ENCODE measurements at regions not wholly inside any gene's neighbourhood (a gene's known extent, or its start where the extent isn't known, plus 50 kb on each side); places are given as distances from the start of the nearest gene placed in this dataset.
A peak's percentile ranks its signal among the peaks of the same experiment; 100 is the strongest.

DNA sequence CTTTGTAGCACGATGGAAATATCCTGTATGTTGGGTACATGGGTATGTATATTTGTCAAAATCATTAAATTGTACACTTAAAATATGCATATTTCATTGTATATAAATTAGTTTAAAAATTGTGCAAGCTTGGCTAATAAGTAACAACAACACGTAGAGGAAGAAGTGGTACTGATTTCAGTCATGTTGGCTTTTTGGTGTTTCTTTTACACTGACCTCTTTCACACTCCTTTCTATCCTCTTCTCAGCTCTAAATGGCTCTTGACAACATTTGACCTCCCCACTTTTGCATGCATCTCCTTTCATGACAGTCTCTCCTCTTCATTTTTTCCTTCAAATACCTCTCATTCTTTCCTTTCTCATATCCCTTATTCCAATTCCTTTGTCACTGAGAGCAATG, 801.4 kb upstream of the ZEB2 start:
- DNase-seq (ENCODE audit: extremely low read depth, low read depth): no peak

DNA sequence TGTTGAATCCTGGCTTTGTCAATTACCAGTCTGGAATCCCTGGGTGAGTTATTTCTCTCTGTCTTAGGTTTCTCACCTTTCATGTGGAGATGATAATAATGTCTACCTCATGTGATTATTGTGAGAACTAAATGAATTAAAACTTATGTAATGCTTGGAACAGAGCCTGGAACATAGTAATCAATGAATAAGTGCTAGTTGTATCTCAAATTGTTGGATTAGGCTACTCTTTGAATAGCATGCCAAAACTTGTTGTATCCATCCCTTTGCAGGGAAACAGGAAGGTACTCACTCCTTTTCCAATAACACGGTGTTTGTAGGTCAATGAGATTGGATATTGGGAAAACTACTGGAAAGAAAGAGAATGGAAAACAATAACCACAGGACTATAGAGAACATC, 796.6 kb upstream of the ZEB2 start:
- DNase-seq (ENCODE audit: extremely low read depth, low read depth): no peak

DNA sequence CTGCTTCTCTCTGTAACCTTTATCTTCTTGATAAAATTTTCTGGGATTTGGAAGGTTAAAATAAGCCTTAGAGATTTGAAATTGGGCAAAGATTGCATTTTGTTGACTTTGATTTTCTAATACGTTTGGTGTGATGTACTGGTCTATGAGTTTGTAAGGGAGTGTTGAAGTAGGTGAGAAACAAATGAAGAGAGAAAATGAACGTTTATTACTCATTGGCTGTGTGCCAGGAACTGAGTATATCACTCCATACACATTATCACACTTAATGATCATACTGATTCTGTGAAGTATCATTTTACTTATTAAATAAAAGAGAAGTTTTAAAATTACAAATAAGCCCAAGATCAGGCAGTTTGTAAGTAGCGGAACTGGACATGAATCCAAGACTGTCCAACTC, 795.1 kb upstream of the ZEB2 start:
- DNase-seq (ENCODE audit: extremely low read depth, low read depth): no peak

DNA sequence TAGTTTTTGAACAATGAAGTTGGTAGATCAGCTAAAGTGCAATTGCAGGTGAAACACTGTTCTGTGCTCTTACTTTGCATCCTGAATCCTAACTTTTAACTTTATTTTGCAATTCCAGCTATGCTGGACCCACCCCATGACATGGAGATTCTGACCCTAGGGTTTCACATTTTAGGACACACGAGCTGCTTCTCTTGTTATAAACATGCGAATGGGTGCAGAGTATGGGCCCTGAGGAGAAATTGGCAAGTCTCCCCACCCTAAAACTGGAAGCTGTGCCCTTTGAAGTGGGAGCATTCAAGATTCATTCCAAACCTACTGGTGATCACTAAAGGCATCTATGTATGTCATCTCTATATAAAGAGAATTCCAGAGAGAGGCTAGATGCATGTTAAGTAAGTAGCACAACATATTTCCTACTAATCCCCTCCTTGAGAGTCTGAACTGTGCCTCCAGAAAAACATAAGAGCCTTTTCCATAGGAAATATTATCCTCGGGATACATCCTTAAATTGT, 794.3 kb upstream of the ZEB2 start:
- DNase-seq (ENCODE audit: extremely low read depth, low read depth): no peak

DNA sequence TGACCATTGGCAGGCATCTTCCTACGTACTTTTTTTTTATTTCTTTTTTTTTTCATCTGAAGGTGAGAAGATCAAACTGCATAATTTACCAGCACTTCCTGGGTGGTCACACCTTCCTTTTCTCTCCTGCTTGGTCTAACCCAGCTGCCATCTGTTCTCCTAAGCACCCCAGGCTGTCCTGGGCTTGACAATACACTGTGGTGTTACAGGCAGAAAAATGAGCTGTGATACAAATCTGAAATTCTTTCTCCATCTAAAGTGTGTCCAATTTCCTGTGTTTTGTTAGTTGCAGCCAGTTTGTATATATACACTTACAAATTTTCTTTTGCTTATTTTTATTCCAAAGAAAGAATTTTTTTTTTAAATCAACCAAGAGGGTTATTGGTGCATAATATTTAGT, 786.0 kb upstream of the ZEB2 start:
- DNase-seq (ENCODE audit: extremely low read depth, low read depth): no peak

DNA sequence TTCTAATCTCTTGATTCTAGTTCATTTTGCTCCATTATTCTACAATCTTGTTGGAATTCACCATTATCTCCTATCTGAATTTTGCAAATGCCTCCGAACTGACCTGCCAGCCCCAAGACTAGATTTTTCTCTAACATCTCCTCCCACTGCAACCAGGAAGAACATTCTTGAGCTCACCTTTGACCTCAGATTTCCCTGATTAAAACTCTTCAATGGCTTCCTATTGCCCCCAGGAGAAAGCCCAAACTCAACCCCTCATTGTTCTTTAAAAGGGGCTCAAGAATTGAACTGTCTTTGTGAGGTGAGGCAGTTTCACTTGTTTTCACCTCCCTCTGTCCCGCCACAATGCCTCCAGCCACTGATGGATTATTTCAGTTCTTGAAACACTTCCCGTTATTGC, 784.6 kb upstream of the ZEB2 start:
- no peak for DNase-seq (ENCODE audit: extremely low read depth, low read depth)

DNA sequence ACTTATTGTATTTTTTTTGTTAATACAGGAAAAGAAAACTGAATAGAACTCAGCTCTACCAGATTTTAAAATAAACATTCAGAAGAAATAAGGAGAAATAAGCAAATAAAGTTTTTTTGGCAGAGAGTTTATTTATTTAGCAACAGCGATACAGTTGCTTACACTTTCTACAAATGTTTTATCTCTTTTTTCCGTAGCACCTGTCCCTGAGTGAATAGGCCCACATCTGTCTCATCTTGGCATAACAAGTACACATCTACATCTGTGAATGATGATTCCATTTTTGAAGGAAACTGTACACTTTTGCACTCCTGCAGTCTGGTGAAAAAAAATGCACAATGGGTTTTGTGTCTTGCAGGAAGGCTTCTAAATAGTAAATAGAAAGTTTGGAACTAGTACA, 783.6 kb upstream of the ZEB2 start:
- no peak for DNase-seq (ENCODE audit: extremely low read depth, low read depth)

DNA sequence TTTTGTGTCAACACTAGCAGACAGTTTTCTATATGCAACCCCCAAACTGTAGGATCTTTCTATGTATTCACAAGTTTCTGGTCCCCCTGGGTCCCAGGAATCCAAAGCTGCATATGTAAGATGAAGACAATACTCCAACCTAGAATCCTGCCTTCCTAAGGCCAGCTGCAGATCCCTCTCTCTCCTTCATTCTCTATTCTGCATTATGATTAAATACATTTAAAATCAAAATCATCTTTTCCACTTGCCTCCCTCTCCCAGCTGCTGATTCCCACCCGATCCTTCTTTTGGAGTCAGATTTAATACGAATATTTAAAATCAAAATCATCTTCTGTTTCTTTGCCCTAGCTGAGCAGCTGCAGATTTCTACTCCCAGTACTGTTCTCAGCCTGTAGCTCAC, 783.0 kb upstream of the ZEB2 start:
- no peak for DNase-seq (ENCODE audit: extremely low read depth, low read depth)

DNA sequence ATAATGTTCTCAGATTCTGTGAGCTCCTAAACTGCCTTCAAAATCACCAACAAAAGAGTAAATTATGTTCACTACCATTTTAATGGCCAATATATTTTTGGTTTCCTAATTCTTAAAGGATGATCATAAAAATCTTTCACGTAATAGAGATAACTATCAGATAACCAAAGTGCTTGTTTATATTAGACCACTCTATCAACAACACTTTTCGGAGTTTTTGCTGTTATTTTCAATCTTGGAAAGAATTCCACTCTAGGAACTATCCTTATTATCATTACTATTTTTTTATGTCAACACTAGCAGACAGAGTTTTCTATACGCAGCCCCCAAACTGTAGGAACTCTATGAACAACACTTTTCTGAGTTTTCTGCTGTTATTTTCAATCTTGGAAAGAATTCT, 782.5 kb upstream of the ZEB2 start:
- DNase-seq (ENCODE audit: extremely low read depth, low read depth): no peak

DNA sequence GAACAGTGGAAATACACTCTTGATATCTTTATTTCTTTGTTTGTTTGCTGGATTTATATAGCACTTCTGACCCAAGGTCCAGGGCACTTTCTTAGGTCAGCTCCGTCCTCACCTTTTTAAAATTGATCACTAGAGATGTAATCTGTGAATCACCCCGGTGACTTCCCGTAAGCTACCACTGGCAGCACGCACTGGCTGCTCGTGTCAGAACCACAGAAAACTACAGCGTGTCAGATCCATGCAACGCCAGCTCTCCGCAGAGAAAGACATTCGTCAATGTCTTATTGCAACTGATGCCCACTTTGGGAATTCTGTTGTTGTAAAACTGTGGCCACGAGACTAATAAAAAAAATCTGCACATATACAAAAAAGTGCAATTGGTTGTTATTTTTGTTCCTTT, 779.4 kb upstream of the ZEB2 start:
- no peak for DNase-seq (ENCODE audit: extremely low read depth, low read depth)

DNA sequence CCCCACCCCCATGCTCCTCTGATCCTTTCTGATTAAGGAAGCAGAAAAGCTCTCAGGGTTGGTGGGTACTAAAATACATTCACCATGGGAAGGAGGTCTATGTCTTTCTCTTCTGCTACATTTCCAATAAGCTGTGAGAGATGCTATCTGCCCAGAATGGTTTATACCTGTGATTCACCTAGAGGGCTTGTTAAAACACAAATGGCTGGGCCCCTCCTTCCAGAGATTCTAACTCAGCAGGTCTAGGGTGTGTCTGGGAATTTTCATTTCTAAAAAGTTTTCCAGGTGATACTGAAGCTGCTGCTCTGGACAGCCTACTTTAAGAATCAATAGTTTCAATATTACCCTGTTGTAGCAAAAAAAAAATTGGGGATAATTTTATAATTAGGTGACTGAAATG, 772.2 kb upstream of the ZEB2 start:
- no peak for DNase-seq (ENCODE audit: extremely low read depth, low read depth)

DNA sequence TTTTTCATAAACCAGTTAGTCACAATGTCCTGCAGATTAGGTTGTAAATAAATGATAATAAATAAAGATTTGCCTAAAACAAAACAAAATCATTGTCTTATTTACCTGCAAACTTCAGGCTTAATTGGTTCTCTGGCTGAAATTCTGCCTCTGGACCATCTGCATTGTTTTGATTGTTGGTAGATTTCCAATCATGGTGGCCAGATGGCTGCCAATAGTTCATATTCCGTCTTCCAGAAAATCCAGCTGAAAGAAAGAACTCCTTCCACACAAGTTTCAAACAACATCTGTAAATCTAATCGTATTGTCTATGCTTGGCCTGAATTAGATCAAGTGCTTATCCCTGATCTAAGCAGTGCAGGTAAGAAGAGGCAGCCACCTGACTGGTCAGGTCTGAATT, 771.1 kb upstream of the ZEB2 start:
- no peak for DNase-seq (ENCODE audit: extremely low read depth, low read depth)

DNA sequence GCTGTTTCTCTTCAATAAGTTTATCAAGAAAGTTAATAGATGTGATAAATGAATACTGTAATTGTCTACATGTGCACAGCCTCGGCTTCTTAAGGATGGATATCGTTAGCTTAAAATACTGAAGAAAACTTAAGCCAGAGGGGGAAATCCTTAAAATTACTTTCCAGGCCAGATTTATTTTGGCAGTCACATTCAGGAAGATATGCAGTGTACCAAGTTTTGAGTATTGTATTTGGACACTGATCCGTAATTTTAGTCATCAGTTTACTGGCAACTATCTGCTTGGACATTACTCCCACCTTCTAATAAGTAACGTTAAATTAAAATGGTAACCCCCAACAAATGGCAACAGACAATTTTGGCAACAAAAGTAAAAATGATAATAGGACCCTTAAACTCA, 770.0 kb upstream of the ZEB2 start:
- DNase-seq (ENCODE audit: extremely low read depth, low read depth): no peak

DNA sequence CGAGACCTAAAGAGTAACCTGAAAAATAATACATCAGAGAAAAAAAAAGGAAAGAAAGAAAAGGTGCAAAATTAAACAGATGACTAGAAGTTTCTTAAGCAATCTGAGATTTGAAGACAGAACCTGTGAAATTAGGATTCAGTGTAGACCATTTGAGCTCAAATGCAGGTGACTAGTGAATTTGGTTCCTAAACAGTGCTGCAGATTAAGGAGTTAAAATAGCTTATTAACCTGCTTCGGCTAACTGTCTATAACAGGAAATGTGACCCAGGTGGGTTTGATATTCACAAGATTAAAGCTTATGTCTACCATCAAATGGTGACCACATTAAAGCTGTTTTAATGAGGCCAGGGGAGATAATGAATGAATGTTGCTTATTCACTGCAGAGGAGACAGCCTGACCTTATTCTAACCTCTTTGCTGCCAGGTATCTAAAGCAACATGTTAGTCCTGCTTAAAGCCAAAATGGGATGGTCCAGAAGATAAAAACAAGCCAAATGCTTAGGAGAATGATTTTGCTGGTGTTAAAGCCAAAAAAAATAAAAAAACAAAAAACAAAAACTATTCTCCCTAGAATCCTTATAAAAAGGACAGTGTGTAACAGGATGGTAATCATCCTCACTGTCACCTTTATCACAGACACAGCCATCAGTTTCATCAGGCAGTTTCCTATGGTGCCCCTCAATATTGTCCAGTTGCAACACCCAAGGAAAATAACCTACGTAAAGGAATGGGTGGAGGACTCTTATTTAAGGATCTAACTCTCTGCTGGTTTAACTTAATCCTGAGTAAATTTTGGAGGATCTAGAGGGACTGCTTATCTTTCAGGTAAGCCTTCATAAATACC, 769.0 kb upstream of the ZEB2 start:
- no peak for DNase-seq (ENCODE audit: extremely low read depth, low read depth)

DNA sequence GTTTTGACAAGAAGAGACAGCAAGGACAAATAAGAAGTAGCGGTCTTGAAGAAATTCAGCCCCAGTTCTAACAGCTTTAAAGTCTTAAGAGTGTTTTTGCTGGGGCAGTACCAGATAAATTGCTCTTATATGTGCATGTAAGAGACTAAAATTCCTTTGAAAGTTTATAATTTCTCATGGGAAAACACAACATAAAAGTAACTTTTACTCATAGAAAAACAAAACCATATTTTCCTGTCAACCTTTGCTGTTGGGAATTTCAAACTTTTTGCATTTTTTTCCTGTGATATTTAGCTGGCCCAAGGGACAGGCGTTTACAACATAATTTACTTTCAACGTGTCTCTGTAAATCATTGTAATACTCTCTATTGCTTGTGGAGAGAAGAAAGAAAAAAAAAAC, 767.8 kb upstream of the ZEB2 start:
- DNase-seq (ENCODE audit: extremely low read depth, low read depth): no peak

DNA sequence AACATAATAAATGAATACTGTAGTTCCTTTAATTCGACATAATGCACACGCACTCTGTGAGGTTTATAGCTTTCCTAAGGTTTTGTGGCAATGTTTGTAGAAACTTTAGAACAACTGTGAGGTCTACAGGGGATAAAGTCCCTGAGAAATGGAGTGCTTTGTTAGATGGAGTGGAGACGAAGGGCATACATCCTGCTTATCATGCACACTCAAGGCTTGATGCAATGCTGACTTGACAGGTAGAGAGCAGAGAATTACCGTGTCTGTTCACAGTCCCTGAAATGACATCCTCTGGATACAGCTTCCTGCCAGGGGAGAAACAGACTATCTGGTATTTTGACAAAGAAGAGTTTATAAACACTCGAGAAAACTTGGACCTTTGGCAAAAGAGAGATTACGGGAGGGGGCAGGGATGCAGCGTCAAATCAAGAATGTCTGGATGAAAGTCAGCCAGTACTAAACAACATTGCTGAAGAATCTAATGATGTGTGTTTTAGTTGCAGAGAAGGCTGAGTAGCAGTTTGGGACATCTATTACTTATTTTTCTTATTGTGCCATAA, 766.9 kb upstream of the ZEB2 start:
- no peak for DNase-seq (ENCODE audit: extremely low read depth, low read depth)

DNA sequence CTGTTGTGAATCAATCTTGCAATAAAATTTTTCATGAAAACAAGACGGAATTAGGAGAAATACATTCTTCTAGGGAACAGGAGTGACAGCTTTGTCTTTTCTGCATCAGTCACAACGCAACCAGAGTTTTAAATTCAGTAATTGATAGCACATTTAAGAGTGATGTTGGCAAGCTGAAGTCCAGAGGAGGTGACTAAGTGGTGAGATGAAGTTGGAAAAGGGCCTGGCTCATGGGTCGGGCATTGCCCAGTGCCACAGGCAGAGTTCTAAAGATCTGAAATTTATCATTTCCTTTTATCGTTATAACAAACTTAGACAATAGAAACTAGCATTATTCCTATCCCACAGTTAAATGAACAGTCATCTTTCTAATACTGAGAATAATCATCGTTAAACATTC, 764.6 kb upstream of the ZEB2 start:
- no peak for DNase-seq (ENCODE audit: extremely low read depth, low read depth)

DNA sequence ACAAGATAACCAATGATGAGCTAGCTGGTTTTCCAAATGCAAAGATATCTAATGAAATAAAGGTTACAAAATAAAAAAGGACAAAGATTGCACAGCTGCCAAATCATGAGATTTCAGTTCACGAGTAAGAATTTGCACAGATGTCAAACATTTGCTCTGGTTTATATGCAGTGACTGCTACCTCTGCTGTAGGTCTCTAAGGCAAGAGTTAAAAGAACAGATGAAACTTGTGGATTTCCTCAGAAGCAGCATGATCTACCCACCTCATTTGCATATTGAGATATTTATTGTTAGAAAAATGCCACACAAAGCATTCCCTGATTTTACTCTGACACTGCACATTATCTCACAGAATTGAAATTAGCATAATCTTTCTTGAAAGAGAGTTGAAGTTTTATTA, 763.2 kb upstream of the ZEB2 start:
- no peak for DNase-seq (ENCODE audit: extremely low read depth, low read depth)

DNA sequence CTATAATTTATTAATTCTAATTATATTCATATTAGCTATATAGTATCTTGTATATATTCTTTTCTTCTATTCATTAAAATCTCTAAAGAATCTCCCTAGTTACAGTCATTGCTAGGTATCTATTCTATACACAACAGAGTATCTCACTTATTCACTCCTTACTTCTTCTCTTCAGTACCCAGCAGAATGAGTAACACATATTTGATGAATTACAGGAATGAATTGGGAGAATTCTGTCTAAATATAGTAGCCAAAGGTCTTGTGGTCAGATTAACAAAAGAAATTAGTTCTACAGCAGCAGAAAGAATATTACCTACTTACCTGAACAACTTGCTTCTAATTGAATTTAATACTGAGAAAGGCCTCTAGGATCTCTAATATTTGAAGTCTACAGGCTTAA, 758.0 kb upstream of the ZEB2 start:
- no peak for DNase-seq (ENCODE audit: extremely low read depth, low read depth)

DNA sequence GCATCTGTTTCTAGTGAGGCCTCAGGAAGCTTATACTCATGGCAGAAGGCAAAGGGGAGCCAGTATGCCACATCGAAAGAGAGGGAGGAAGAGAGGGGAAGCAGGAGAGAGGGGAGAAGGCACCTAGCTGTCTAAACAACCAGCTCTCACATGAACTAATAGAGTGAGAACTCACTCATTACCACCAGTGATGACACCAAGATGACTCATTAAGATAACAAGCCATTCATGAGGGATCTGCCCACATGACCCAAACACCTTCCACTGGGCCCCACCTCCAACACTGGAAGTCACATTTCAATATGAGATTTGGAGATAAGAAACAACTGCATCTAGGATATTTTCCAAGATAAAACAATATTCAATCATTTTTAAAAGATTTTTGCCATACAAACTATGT, 753.9 kb upstream of the ZEB2 start:
- peak; percentile 13 for DNase-seq (ENCODE audit: extremely low read depth, low read depth)

DNA sequence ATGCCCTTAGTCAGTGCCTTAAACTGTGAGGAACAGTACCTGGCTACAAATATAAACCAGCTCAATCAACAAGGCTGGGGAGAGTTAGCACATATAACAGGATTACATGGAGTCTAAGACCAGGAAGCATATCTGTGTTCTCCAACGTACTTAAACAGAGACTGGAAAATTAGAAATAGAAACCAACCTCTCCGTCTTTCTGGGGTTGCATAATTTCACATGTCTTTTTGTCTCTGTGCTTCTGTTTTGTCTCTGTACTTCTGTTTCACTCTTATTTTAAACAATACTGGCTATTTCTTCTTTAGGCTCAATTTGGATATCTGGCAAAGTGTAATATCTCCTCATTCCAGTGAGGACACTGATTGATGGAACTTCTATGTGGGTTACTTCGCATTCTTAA, 749.0 kb upstream of the ZEB2 start:
- no peak for DNase-seq (ENCODE audit: extremely low read depth, low read depth)

DNA sequence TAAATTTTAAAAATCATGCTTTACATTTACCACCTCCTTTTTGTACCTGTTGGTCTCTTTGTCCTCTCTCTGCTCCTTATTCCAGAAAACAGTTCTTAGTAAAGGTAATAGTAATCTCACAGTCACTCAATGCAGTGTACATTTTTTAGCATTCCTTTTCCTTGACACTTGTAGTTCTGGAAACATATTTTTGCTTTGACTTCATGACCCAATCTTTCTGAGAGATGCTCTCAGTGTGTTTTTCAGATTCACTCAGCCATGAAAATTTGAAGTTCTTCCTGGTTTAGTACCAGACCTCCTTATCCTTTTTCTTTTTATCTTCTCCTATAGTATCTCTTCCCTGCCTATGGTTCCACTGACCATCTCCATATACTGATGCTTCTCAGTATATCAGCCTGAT, 747.5 kb upstream of the ZEB2 start:
- DNase-seq (ENCODE audit: extremely low read depth, low read depth): no peak

DNA sequence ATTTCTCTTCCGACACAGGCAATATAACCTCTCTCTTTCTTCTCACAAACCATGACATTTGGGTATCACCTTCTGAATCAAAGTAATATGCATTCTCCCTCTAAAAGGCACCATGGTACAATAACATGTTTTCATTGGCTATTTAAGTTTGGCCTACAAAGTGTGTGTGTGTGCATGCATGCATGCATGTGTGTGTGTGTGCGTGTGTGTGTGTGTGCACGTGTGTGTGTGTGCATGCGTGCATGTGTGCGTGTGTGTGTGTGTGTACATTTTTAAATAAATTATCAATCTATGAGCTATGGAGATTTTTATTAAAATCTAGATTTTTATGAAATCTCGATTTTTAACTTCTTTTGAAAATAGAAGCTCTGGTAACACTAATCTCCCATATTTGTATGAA, 745.3 kb upstream of the ZEB2 start:
- no peak for DNase-seq (ENCODE audit: extremely low read depth, low read depth)

Measured in NCI-H460 (cell line).